ENCODE measurements at regions not wholly inside any gene's neighbourhood (a gene's known extent, or its start where the extent isn't known, plus 50 kb on each side); places are given as distances from the start of the nearest gene placed in this dataset.

- no peak for ATAC-seq
- no TSS peak for BruUV-seq (replicated peaks)
- TF ChIP-seq POLR2H (tag; IDR thresholded peaks at IDR 0.05; ENCODE audit: low read depth) (0 out of 2 replicates have a peak, but pooled peaks have one; percentile 19), ZNF280B (CRISPR knock-in tag; IDR thresholded peaks at IDR 0.05) (0 out of 2 replicates have a peak, but pooled peaks have one; percentile 28), DACH1 (IDR thresholded peaks at IDR 0.05; ENCODE audit: partially characterized antibody) (no peak)
- no peak for FAIRE-seq
- DNase-seq (ENCODE audit: extremely low read depth in 1 of 4, low spot score in 3 of 4): no peak
- no peak overlapping the region for H3K4me2 ChIP-seq (ENCODE audit: insufficient read depth, low read length)
- H3K36me3 ChIP-seq (ENCODE audit: control insufficient read depth, insufficient read depth, low read length): no peaks in the 10 kb centered on the region
- in situ Hi-C loops (cut with MboI) (no loop called here), intact Hi-C loops (cut with micrococcal nuclease) (loop anchor here (2.0 to 10.0 kb wide), 3 partner anchors 49 to 679 kb away; no protein-coding TSS in a partner anchor)
- H4K20me1 ChIP-seq (replicated peaks; ENCODE audit: control insufficient read depth, insufficient read depth, low read length): no peaks in the 10 kb centered on the region
- ChIA-PET POLR2A (no interaction called here), CTCF (ENCODE audit: low intra/inter-chr PET ratio) (interaction anchor here (0.6 to 2.0 kb wide), 3 partner anchors 50 to 587 kb away, joined by 4 to 13 read pairs (median 7); no protein-coding TSS in a partner anchor)
- H3K9ac ChIP-seq (ENCODE audit: insufficient read depth in 1 of 2, low read depth in 2 of 2, low read length in 2 of 2): no peak overlapping the region
- no peaks in the 10 kb centered on the region for H3K27me3 ChIP-seq (ENCODE audit: control insufficient read depth in 2 of 2, insufficient read depth in 2 of 2, low read length in 2 of 2)
- no peaks in the 10 kb centered on the region for H3K9me1 ChIP-seq (ENCODE audit: control insufficient read depth, insufficient read depth, low read length)
- no peaks in the 10 kb centered on the region for H3K79me2 ChIP-seq (ENCODE audit: control insufficient read depth, insufficient read depth, low read length)
- no peak overlapping the region for H3K4me3 ChIP-seq
- H3K9me3 ChIP-seq (replicated peaks; ENCODE audit: control insufficient read depth, insufficient read depth, low read depth, low read length): no peaks in the 10 kb centered on the region
- H2AFZ ChIP-seq (ENCODE audit: low read depth, low read length): no peak overlapping the region
- H3K4me1 ChIP-seq (replicated peaks in 1 of 2; ENCODE audit: control insufficient read depth in 2 of 2, insufficient read depth in 2 of 2, low read length in 2 of 2): no peaks in the 10 kb centered on the region
- no peak overlapping the region for H3K27ac ChIP-seq (ENCODE audit: extremely low read depth, low read depth, low read length)
Observed at GRCh38 chr13:91135376-91135775, 212.1 kb upstream of the MIR17HG start.

GRCh38 chr13:91135968-91136367 is 211.5 kb upstream of the MIR17HG start:
- no peak for DNase-seq (ENCODE audit: extremely low read depth in 1 of 4, low spot score in 3 of 4)
- no TSS peak for BruUV-seq (replicated peaks)
- no peaks in the 10 kb centered on the region for H3K9me3 ChIP-seq (replicated peaks; ENCODE audit: control insufficient read depth, insufficient read depth, low read depth, low read length)
- intact Hi-C loops (cut with micrococcal nuclease): loop anchor here (2.0 to 10.0 kb wide), 3 partner anchors 49 to 679 kb away; no protein-coding TSS in a partner anchor
- H4K20me1 ChIP-seq (replicated peaks; ENCODE audit: control insufficient read depth, insufficient read depth, low read length): no peaks in the 10 kb centered on the region
- H3K4me2 ChIP-seq (ENCODE audit: insufficient read depth, low read length): no peak overlapping the region
- CTCF ChIA-PET (ENCODE audit: low intra/inter-chr PET ratio): no interaction called here
- ATAC-seq: no peak
- H3K27me3 ChIP-seq (ENCODE audit: control insufficient read depth in 2 of 2, insufficient read depth in 2 of 2, low read length in 2 of 2): no peaks in the 10 kb centered on the region
- no peak overlapping the region for H3K9ac ChIP-seq (ENCODE audit: insufficient read depth in 1 of 2, low read depth in 2 of 2, low read length in 2 of 2)
- no peak overlapping the region for H3K4me3 ChIP-seq
- no peak for FAIRE-seq
- in situ Hi-C loops (cut with MboI): no loop called here
- no peak overlapping the region for H2AFZ ChIP-seq (ENCODE audit: low read depth, low read length)
- H3K9me1 ChIP-seq (ENCODE audit: control insufficient read depth, insufficient read depth, low read length): no peaks in the 10 kb centered on the region
- no peaks in the 10 kb centered on the region for H3K36me3 ChIP-seq (ENCODE audit: control insufficient read depth, insufficient read depth, low read length)
- POLR2A ChIA-PET: no interaction called here
- H3K79me2 ChIP-seq (ENCODE audit: control insufficient read depth, insufficient read depth, low read length): no peaks in the 10 kb centered on the region
- H3K27ac ChIP-seq (ENCODE audit: extremely low read depth, low read depth, low read length): no peak overlapping the region
- H3K4me1 ChIP-seq (replicated peaks in 1 of 2; ENCODE audit: control insufficient read depth in 2 of 2, insufficient read depth in 2 of 2, low read length in 2 of 2): no peaks in the 10 kb centered on the region
- no peak for TF ChIP-seq ILK (tag; IDR thresholded peaks at IDR 0.05; ENCODE audit: borderline replicate concordance, low read depth)
- TF ChIP-seq, protein P1, sequence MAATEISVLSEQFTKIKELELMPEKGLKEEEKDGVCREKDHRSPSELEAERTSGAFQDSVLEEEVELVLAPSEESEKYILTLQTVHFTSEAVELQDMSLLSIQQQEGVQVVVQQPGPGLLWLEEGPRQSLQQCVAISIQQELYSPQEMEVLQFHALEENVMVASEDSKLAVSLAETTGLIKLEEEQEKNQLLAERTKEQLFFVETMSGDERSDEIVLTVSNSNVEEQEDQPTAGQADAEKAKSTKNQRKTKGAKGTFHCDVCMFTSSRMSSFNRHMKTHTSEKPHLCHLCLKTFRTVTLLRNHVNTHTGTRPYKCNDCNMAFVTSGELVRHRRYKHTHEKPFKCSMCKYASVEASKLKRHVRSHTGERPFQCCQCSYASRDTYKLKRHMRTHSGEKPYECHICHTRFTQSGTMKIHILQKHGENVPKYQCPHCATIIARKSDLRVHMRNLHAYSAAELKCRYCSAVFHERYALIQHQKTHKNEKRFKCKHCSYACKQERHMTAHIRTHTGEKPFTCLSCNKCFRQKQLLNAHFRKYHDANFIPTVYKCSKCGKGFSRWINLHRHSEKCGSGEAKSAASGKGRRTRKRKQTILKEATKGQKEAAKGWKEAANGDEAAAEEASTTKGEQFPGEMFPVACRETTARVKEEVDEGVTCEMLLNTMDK (IDR thresholded peaks at IDR 0.05; ENCODE audit: borderline replicate concordance, insufficient read depth, low read depth, low read length, poor library complexity, severe bottlenecking): no peak
- no peak for TF ChIP-seq MXI1 (IDR thresholded peaks at IDR 0.05; ENCODE audit: low read depth, low read length)
- TF ChIP-seq ZSCAN32 (CRISPR knock-in tag; IDR thresholded peaks at IDR 0.05): no peak
- no peak for TF ChIP-seq KAT8 (IDR thresholded peaks at IDR 0.05; ENCODE audit: low read depth)
- no peak for TF ChIP-seq DIDO1 (tag; IDR thresholded peaks at IDR 0.05; ENCODE audit: low read depth)

Measured in K562 (cell line).